A673 (cell line): ENCODE measurements at regions not wholly inside any gene's neighbourhood (a gene's known extent, or its start where the extent isn't known, plus 50 kb on each side); places are given as distances from the start of the nearest gene placed in this dataset.

Experiments used
- BruUV-seq: library from RNA; stranded (reverse); fragments of 400-500 nt; replicated peaks from 2 replicates; lab custom pipeline; 2021; lab: Mats Ljungman, UMichigan
- CTCF ChIA-PET: fragments of 300-600 bp; sonication (Branson Sonifier 250); formaldehyde crosslinking; loops from one replicate; lab custom pipeline; 2022; ENCODE audit warnings: antibody characterized with exemption; lab: Charles Lee
- POLR2A ChIA-PET: fragments of 300-600 bp; sonication (Branson Sonifier 250); formaldehyde crosslinking; loops from one replicate; lab custom pipeline; 2022; ENCODE audit warnings: antibody characterized with exemption; ENCODE audit not compliant: low non-redundant PET; lab: Charles Lee
- DNase-seq: peaks from one replicate; pipeline ENCODE4 v3.0.0-alpha.2; 2015; ENCODE audit warnings: low spot score
- H3K27ac ChIP-seq: fragments of 200-600 bp; sonication (generic); 2 replicates; pipeline ENCODE4 v1.5.1; 2016; ENCODE audit warnings: mixed run types, low read depth, mild to moderate bottlenecking, mixed read lengths, antibody characterized with exemption, low read length; ENCODE audit not compliant: poor library complexity, severe bottlenecking
- H3K27me3 ChIP-seq: fragments of 200-600 bp; sonication (generic); replicated peaks from 2 replicates; pipeline ENCODE4 v1.6.1; 2017; ENCODE audit warnings: mixed run types, low read depth, mild to moderate bottlenecking, mixed read lengths, antibody characterized with exemption, low read length; ENCODE audit not compliant: insufficient read depth, poor library complexity
- H3K36me3 ChIP-seq: fragments of 200-600 bp; sonication (generic); 2 replicates; pipeline ENCODE4 v1.6.1; 2016; ENCODE audit warnings: mixed run types, mild to moderate bottlenecking, mixed read lengths, antibody characterized with exemption, low read length; ENCODE audit not compliant: insufficient read depth, poor library complexity, severe bottlenecking
- H3K4me1 ChIP-seq: fragments of 200-600 bp; sonication (generic); 2 replicates; pipeline ENCODE4 v1.6.1; 2017; ENCODE audit warnings: mixed run types, mild to moderate bottlenecking, mixed read lengths, antibody characterized with exemption, low read length; ENCODE audit not compliant: insufficient read depth, poor library complexity, severe bottlenecking
- H3K4me3 ChIP-seq: fragments of 200-600 bp; sonication (generic); 2 replicates; pipeline ENCODE4 v1.5.1; 2016; ENCODE audit warnings: low read depth, mixed run types, mild to moderate bottlenecking, mixed read lengths, low read length; ENCODE audit not compliant: poor library complexity, severe bottlenecking
- H3K9me3 ChIP-seq: fragments of 200-600 bp; sonication (generic); 2 replicates; pipeline ENCODE4 v1.6.1; 2016; ENCODE audit warnings: mixed run types, low read depth, mild to moderate bottlenecking, mixed read lengths, antibody characterized with exemption, low read length; ENCODE audit not compliant: poor library complexity, severe bottlenecking
- CTCF ChIP-seq: fragments of 300-800, 200-600 bp; sonication (generic); conservative IDR thresholded peaks from 2 replicates; pipeline ENCODE4 v1.5.1; 2017; ENCODE audit warnings: low read depth, mild to moderate bottlenecking, antibody characterized with exemption, low read length, moderate library complexity, mixed read lengths
- EZH2 ChIP-seq: fragments of 200-600 bp; sonication (generic); IDR thresholded peaks from 2 replicates; pipeline ENCODE4 v1.6.1; 2017; ENCODE audit warnings: borderline replicate concordance, low read depth, mild to moderate bottlenecking, mixed read lengths, antibody characterized with exemption, low read length; ENCODE audit not compliant: poor library complexity, severe bottlenecking
- intact Hi-C: fragments of 100-400 bp; cut with micrococcal nuclease; formaldehyde crosslinking; loops from one replicate; pipeline ENCODE4 v1.10.0; 2022; ENCODE audit not compliant: unreplicated experiment

GRCh38 chr7:92924800-92925199, 88.4 kb upstream of the CDK6 start:
- Histone ChIP-seq H3K27me3 (peaks cover 5% of the 10 kb centered on the region), H3K9me3 (no peaks in the 10 kb centered on the region), H3K4me1 (no peaks in the 10 kb centered on the region), H3K4me3 (no peak overlapping the region), H3K36me3 (no peaks in the 10 kb centered on the region), H3K27ac (no peak overlapping the region)
- no peak for DNase-seq
- intact Hi-C loops: no loop called here
- BruUV-seq: no TSS peak
- ChIA-PET POLR2A (no interaction called here), CTCF (no interaction called here)
- TF ChIP-seq EZH2 (no peak), CTCF (no peak)

GRCh38 chr7:92917230-92917629, 80.9 kb upstream of the CDK6 start:
- no peaks in the 10 kb centered on the region for H3K36me3 ChIP-seq
- H3K4me1 ChIP-seq: no peaks in the 10 kb centered on the region
- POLR2A ChIA-PET: no interaction called here
- CTCF ChIA-PET: no interaction called here
- no peaks in the 10 kb centered on the region for H3K9me3 ChIP-seq
- DNase-seq: no peak
- H3K27ac ChIP-seq: no peak overlapping the region
- H3K4me3 ChIP-seq: no peak overlapping the region
- TF ChIP-seq EZH2: no peak
- TF ChIP-seq CTCF: no peak
- intact Hi-C loops: no loop called here
- no TSS peak for BruUV-seq
- peaks cover 4% of the 10 kb centered on the region for H3K27me3 ChIP-seq

GRCh38 chr7:92916770-92917224, 80.4 kb upstream of the CDK6 start:
- Histone ChIP-seq H3K27ac (no peak overlapping the region), H3K4me1 (no peaks in the 10 kb centered on the region), H3K27me3 (peaks cover 4% of the 10 kb centered on the region), H3K9me3 (no peaks in the 10 kb centered on the region), H3K4me3 (no peak overlapping the region), H3K36me3 (no peaks in the 10 kb centered on the region)
- POLR2A ChIA-PET: no interaction called here
- peak; percentile 27 for DNase-seq
- no TSS peak for BruUV-seq
- CTCF ChIA-PET: no interaction called here
- intact Hi-C loops: no loop called here
- no peak for TF ChIP-seq EZH2

GRCh38 chr7:92915348-92915747, 79.0 kb upstream of the CDK6 start:
- Histone ChIP-seq H3K4me3 (no peak overlapping the region), H3K27ac (no peak overlapping the region), H3K27me3 (peaks cover 4% of the 10 kb centered on the region), H3K9me3 (no peaks in the 10 kb centered on the region), H3K4me1 (no peaks in the 10 kb centered on the region), H3K36me3 (no peaks in the 10 kb centered on the region)
- TF ChIP-seq CTCF (no peak), EZH2 (no peak)
- no TSS peak for BruUV-seq
- ChIA-PET POLR2A (no interaction called here), CTCF (no interaction called here)
- intact Hi-C loops: no loop called here
- no peak for DNase-seq
